SK-N-SH (cell line): ENCODE measurements at regions not wholly inside any gene's neighbourhood (a gene's known extent, or its start where the extent isn't known, plus 50 kb on each side); places are given as distances from the start of the nearest gene placed in this dataset.

Experiments used
- CTCF ChIA-PET: fragments of 300-600, 350-600 bp; formaldehyde crosslinking; extraction: SDS; loops from one replicate; lab custom pipeline; 2021; lab: Yijun Ruan, JAX
- POLR2A ChIA-PET: fragments of 350-600 bp; sonication (Branson Sonifier 250); formaldehyde crosslinking; extraction: SDS; loops from one replicate; lab custom pipeline; 2020; ENCODE audit warnings: antibody characterized with exemption, inconsistent platforms; lab: Yijun Ruan, JAX
- DNase-seq: peaks from one replicate; pipeline ENCODE4 v3.0.0; 2012
- H2AFZ ChIP-seq: fragments of 200-600 bp; sonication (generic); 2 replicates; pipeline ENCODE4 v1.8.1; 2016; ENCODE audit warnings: antibody characterized with exemption, mild to moderate bottlenecking, low read depth
- H3F3A ChIP-seq: fragments of 200-600 bp; sonication (generic); replicated peaks from 2 replicates; pipeline ENCODE3; 2016; ENCODE audit warnings: antibody characterized with exemption, mild to moderate bottlenecking; ENCODE audit not compliant: insufficient read depth
- H3K27ac ChIP-seq, 2 experiments: fragments of 200-500 bp in 1 of 2; fragments of 200-600 bp in 1 of 2; sonication (Bioruptor generic) in 1 of 2; sonication (generic), shearing (Covaris generic) in 1 of 2; 2 replicates each; pipeline versions ENCODE4 v1.5.1 to v1.6.1; 2014 to 2016; ENCODE audit warnings: low read depth in 2 of 2, inconsistent platforms in 1 of 2, low read length in 1 of 2, mild to moderate bottlenecking in 1 of 2, mixed read lengths in 1 of 2
- H3K27me3 ChIP-seq: fragments of 200-600 bp; sonication (generic), shearing (Covaris generic); 2 replicates; pipeline ENCODE4 v1.6.1; 2016; ENCODE audit warnings: mixed run types; ENCODE audit not compliant: insufficient read depth
- H3K36me3 ChIP-seq, 2 experiments: fragments of 200-500 bp in 1 of 2; fragments of 200-600 bp in 1 of 2; sonication (Bioruptor generic) in 1 of 2; sonication (generic) in 1 of 2; replicated peaks in 1 of 2; 2 replicates each; pipeline versions ENCODE3 to v1.5.1; 2014 to 2016; ENCODE audit warnings: low read length in 1 of 2, mild to moderate bottlenecking in 1 of 2; ENCODE audit not compliant: insufficient read depth in 2 of 2, control insufficient read depth in 1 of 2
- H3K4me1 ChIP-seq, 2 experiments: fragments of 200-500 bp in 1 of 2; fragments of 200-600 bp in 1 of 2; sonication (Bioruptor generic) in 1 of 2; sonication (generic), shearing (Covaris generic) in 1 of 2; 2 replicates each; pipeline versions ENCODE4 v1.5.1 to v1.6.1; 2014 to 2016; ENCODE audit warnings: low read depth in 1 of 2, low read length in 1 of 2, mixed run types in 1 of 2; ENCODE audit not compliant: insufficient read depth in 2 of 2, control insufficient read depth in 1 of 2
- H3K4me2 ChIP-seq: fragments of 200-600 bp; sonication (generic), shearing (Covaris generic); 2 replicates; pipeline ENCODE4 v1.6.1; 2017; ENCODE audit warnings: mixed run types
- H3K4me3 ChIP-seq, 2 experiments: fragments of 200-500 bp in 1 of 2; fragments of 200-600 bp in 1 of 2; sonication (Bioruptor generic) in 1 of 2; sonication (generic), shearing (Covaris generic) in 1 of 2; 2 replicates each; pipeline versions ENCODE4 v1.5.1 to v1.8.1; 2014 to 2016; ENCODE audit warnings: low read depth in 2 of 2, inconsistent platforms in 1 of 2, low read length in 1 of 2, mild to moderate bottlenecking in 1 of 2, mixed read lengths in 1 of 2, moderate library complexity in 1 of 2
- H3K79me2 ChIP-seq: fragments of 200-600 bp; sonication (generic); 2 replicates; pipeline ENCODE4 v1.8.1; 2017; ENCODE audit warnings: mild to moderate bottlenecking; ENCODE audit not compliant: insufficient read depth
- H3K9ac ChIP-seq: fragments of 200-600 bp; sonication (generic); 2 replicates; pipeline ENCODE4 v1.6.1; 2017; ENCODE audit warnings: mixed run types
- H3K9me2 ChIP-seq: fragments of 200-600 bp; sonication (generic); 2 replicates; pipeline ENCODE4 v1.6.1; 2017; ENCODE audit warnings: mixed run types
- H3K9me3 ChIP-seq: fragments of 200-600 bp; sonication (generic); 2 replicates; pipeline ENCODE4 v1.6.1; 2017; ENCODE audit warnings: mixed run types, mild to moderate bottlenecking, moderate library complexity
- H4K20me1 ChIP-seq: fragments of 200-600 bp; sonication (generic); 2 replicates; pipeline ENCODE4 v1.6.1; 2017; ENCODE audit warnings: mild to moderate bottlenecking, mixed run types; ENCODE audit not compliant: insufficient read depth
- EP300 ChIP-seq, 2 experiments: IDR thresholded peaks; 2 replicates each; pipeline versions ENCODE4 v1.4.0 to v1.6.1; 2012; ENCODE audit warnings: borderline replicate concordance in 1 of 2, low read depth in 1 of 2, low read length in 1 of 2
- EZH2phosphoT487 ChIP-seq: fragments of 200-600 bp; sonication (generic); IDR thresholded peaks from 2 replicates; pipeline ENCODE4 v1.6.1; 2017; ENCODE audit warnings: low read depth, mixed run types, mild to moderate bottlenecking, antibody characterized with exemption, moderate library complexity, borderline replicate concordance
- FOXM1 ChIP-seq: IDR thresholded peaks from 2 replicates; pipeline ENCODE4 v1.4.0; 2012; ENCODE audit warnings: low read depth, mild to moderate bottlenecking
- GATA2 ChIP-seq: sonication (generic); formaldehyde crosslinking; IDR thresholded peaks from 2 replicates; pipeline ENCODE4 v1.5.0; 2020; ENCODE audit warnings: mild to moderate bottlenecking, missing genetic modification reagents
- JUND ChIP-seq: IDR thresholded peaks from 2 replicates; pipeline ENCODE4 v1.4.0; 2012
- NFIC ChIP-seq: IDR thresholded peaks from 2 replicates; pipeline ENCODE4 v1.4.0; 2012; ENCODE audit warnings: borderline replicate concordance
- SMC3 ChIP-seq: IDR thresholded peaks from 2 replicates; pipeline ENCODE4 v1.6.1; 2012; ENCODE audit warnings: low read depth, low read length, improper control_type of control experiment
- YY1 ChIP-seq: IDR thresholded peaks from 2 replicates; pipeline ENCODE4 v1.4.0; 2012; ENCODE audit warnings: low read depth, mild to moderate bottlenecking
- WGBS: methylation state at CpG from one replicate; pipeline ENCODE4 v1.1.6; 2017; ENCODE audit warnings: low lambda C conversion rate; 5-methylcytosine and 5-hydroxymethylcytosine counted together
- TF ChIP-seq, protein P1 (sequence below): IDR thresholded peaks from 2 replicates; pipeline ENCODE4; 2012
- TF ChIP-seq, protein P2 (sequence below): IDR thresholded peaks from 2 replicates; pipeline ENCODE4 v1.4.0; 2012; ENCODE audit warnings: low read depth, borderline replicate concordance
- TF ChIP-seq, protein P3 (sequence below): fragments of 200-600 bp; sonication (generic); IDR thresholded peaks from 2 replicates; pipeline ENCODE4 v1.6.1; 2017; ENCODE audit warnings: antibody characterized with exemption, mild to moderate bottlenecking, moderate library complexity
- TF ChIP-seq, protein P4 (sequence below): IDR thresholded peaks from 2 replicates; pipeline ENCODE4 v1.6.1; 2012; ENCODE audit warnings: mild to moderate bottlenecking, low read depth, low read length, moderate library complexity

DNA sequence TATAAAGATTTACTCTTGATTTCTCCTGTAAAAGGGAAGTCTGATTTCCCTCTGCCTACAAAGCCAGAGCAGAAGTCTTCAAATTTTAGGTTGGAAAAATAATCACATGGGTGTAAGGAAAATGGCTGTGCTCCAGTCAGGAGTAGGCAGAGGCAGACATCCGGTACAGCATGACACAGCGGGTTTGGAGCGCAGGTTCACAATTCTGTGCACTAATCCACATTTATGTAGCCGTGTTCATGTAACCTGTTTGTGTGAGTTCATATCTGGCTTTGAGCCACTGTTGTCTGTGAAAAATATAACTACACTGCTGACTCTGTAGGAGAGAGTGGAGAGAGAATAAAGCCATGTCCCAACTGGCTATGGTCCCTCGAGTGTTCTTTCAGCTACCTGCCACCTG lies 248.0 kb downstream of the CASP12 start:
- H3K4me2 ChIP-seq, result no peak overlapping the region
- DNase-seq, result no peak
- ChIA-PET POLR2A (no interaction called here), CTCF (no interaction called here)
- TF ChIP-seq EZH2phosphoT487 (no peak), YY1 (no peak), EP300 (IDR thresholded peaks at IDR 0.05; ENCODE audit: borderline replicate concordance in 1 of 2, low read depth in 1 of 2, low read length in 1 of 2) (no peak), FOXM1 (no peak), JUND (no peak), NFIC (no peak), GATA2 (CRISPR knock-in tag) (no peak), SMC3 (no peak)
- TF ChIP-seq, protein P1, sequence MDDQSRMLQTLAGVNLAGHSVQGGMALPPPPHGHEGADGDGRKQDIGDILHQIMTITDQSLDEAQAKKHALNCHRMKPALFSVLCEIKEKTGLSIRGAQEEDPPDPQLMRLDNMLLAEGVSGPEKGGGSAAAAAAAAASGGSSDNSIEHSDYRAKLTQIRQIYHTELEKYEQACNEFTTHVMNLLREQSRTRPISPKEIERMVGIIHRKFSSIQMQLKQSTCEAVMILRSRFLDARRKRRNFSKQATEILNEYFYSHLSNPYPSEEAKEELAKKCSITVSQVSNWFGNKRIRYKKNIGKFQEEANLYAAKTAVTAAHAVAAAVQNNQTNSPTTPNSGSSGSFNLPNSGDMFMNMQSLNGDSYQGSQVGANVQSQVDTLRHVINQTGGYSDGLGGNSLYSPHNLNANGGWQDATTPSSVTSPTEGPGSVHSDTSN, result no peak
- TF ChIP-seq, protein P2, sequence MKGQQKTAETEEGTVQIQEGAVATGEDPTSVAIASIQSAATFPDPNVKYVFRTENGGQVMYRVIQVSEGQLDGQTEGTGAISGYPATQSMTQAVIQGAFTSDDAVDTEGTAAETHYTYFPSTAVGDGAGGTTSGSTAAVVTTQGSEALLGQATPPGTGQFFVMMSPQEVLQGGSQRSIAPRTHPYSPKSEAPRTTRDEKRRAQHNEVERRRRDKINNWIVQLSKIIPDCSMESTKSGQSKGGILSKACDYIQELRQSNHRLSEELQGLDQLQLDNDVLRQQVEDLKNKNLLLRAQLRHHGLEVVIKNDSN, result no peak
- TF ChIP-seq, protein P3, sequence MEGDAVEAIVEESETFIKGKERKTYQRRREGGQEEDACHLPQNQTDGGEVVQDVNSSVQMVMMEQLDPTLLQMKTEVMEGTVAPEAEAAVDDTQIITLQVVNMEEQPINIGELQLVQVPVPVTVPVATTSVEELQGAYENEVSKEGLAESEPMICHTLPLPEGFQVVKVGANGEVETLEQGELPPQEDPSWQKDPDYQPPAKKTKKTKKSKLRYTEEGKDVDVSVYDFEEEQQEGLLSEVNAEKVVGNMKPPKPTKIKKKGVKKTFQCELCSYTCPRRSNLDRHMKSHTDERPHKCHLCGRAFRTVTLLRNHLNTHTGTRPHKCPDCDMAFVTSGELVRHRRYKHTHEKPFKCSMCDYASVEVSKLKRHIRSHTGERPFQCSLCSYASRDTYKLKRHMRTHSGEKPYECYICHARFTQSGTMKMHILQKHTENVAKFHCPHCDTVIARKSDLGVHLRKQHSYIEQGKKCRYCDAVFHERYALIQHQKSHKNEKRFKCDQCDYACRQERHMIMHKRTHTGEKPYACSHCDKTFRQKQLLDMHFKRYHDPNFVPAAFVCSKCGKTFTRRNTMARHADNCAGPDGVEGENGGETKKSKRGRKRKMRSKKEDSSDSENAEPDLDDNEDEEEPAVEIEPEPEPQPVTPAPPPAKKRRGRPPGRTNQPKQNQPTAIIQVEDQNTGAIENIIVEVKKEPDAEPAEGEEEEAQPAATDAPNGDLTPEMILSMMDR, result no peak
- TF ChIP-seq, protein P4, sequence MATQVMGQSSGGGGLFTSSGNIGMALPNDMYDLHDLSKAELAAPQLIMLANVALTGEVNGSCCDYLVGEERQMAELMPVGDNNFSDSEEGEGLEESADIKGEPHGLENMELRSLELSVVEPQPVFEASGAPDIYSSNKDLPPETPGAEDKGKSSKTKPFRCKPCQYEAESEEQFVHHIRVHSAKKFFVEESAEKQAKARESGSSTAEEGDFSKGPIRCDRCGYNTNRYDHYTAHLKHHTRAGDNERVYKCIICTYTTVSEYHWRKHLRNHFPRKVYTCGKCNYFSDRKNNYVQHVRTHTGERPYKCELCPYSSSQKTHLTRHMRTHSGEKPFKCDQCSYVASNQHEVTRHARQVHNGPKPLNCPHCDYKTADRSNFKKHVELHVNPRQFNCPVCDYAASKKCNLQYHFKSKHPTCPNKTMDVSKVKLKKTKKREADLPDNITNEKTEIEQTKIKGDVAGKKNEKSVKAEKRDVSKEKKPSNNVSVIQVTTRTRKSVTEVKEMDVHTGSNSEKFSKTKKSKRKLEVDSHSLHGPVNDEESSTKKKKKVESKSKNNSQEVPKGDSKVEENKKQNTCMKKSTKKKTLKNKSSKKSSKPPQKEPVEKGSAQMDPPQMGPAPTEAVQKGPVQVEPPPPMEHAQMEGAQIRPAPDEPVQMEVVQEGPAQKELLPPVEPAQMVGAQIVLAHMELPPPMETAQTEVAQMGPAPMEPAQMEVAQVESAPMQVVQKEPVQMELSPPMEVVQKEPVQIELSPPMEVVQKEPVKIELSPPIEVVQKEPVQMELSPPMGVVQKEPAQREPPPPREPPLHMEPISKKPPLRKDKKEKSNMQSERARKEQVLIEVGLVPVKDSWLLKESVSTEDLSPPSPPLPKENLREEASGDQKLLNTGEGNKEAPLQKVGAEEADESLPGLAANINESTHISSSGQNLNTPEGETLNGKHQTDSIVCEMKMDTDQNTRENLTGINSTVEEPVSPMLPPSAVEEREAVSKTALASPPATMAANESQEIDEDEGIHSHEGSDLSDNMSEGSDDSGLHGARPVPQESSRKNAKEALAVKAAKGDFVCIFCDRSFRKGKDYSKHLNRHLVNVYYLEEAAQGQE, result no peak
- H4K20me1 ChIP-seq, result no peaks in the 10 kb centered on the region
- no peaks in the 10 kb centered on the region for H3K27me3 ChIP-seq
- no peak overlapping the region for H2AFZ ChIP-seq
- H3K79me2 ChIP-seq, result no peaks in the 10 kb centered on the region
- no peak overlapping the region for H3K4me3 ChIP-seq
- no peak overlapping the region for H3K27ac ChIP-seq
- no peaks in the 10 kb centered on the region for H3K9me3 ChIP-seq
- H3K36me3 ChIP-seq, result no peaks in the 10 kb centered on the region
- no peaks in the 10 kb centered on the region for H3F3A ChIP-seq
- no peak overlapping the region for H3K9ac ChIP-seq
- WGBS, result 89% methylated on average over 5 of the region's 5 CpGs
- peaks cover 0 to 4% of the 10 kb centered on the region in 2 experiments; a peak in 2 of 4 replicates for H3K4me1 ChIP-seq
- no peaks in the 10 kb centered on the region for H3K9me2 ChIP-seq
